Endodermal cell (in vitro differentiated cells): ENCODE measurements at regions not wholly inside any gene's neighbourhood (a gene's known extent, or its start where the extent isn't known, plus 50 kb on each side); places are given as distances from the start of the nearest gene placed in this dataset.
A peak's percentile ranks its signal among the peaks of the same experiment; 100 is the strongest.

ENCODE experiments used
- DNase-seq: peaks from one replicate; pipeline ENCODE4 v3.0.0-alpha.2; 2017
- H3K27ac ChIP-seq: 2 replicates; pipeline ENCODE4 v1.5.1; 2013; ENCODE audit warnings: mild to moderate bottlenecking, low read depth, low read length, moderate library complexity
- H3K27me3 ChIP-seq: 2 replicates; pipeline ENCODE4 v1.6.1; 2013; ENCODE audit warnings: mild to moderate bottlenecking, low read length, moderate library complexity; ENCODE audit not compliant: insufficient read depth, control insufficient read depth, poor library complexity, severe bottlenecking
- H3K36me3 ChIP-seq: 2 replicates; pipeline ENCODE4 v1.7.0; 2013; ENCODE audit warnings: mild to moderate bottlenecking, low read length, moderate library complexity; ENCODE audit not compliant: control insufficient read depth, insufficient read depth
- H3K4me1 ChIP-seq: one replicate; pipeline ENCODE4 v1.7.0; 2013; ENCODE audit warnings: low read length; ENCODE audit not compliant: control insufficient read depth, insufficient read depth
- H3K4me3 ChIP-seq: 2 replicates; pipeline ENCODE4 v1.5.1; 2013; ENCODE audit warnings: mild to moderate bottlenecking, low read length, moderate library complexity
- H3K9ac ChIP-seq: 2 replicates; pipeline ENCODE4 v1.6.1; 2013; ENCODE audit warnings: mild to moderate bottlenecking, low read length, moderate library complexity; ENCODE audit not compliant: poor library complexity, severe bottlenecking; ENCODE audit errors: extremely low read depth
- H3K9me3 ChIP-seq: 2 replicates; pipeline ENCODE4 v1.6.1; 2013; ENCODE audit warnings: mild to moderate bottlenecking, low read length, moderate library complexity; ENCODE audit not compliant: control insufficient read depth
- H3K27ac Mint-ChIP-seq: 2 replicates; pipeline ENCODE4 v1.8.0; 2020; ENCODE audit warnings: mixed read lengths
- H3K27me3 Mint-ChIP-seq: 2 replicates; pipeline ENCODE4 v1.8.0; 2021; ENCODE audit warnings: mild to moderate bottlenecking, mixed read lengths; ENCODE audit not compliant: insufficient read depth
- H3K36me3 Mint-ChIP-seq: 2 replicates; pipeline ENCODE4 v1.8.0; 2020; ENCODE audit warnings: low read depth, mixed read lengths
- H3K4me1 Mint-ChIP-seq: 2 replicates; pipeline ENCODE4 v1.8.0; 2020; ENCODE audit warnings: mixed read lengths
- H3K4me3 Mint-ChIP-seq: 2 replicates; pipeline ENCODE4 v1.8.0; 2020; ENCODE audit warnings: mild to moderate bottlenecking, moderate library complexity, mixed read lengths
- H3K9me3 Mint-ChIP-seq: 2 replicates; pipeline ENCODE4 v1.8.0; 2020; ENCODE audit warnings: mild to moderate bottlenecking, mixed read lengths
- CTCF ChIP-seq: fragments of 200-600 bp; sonication (generic); conservative IDR thresholded peaks from 2 replicates; pipeline ENCODE4 v1.5.0; 2021; ENCODE audit warnings: antibody characterized with exemption, mild to moderate bottlenecking
- WGBS, 2 experiments: methylation state at CpG; one replicate each; pipeline versions ENCODE4 v1.1.5 to v1.1.7; 2013; ENCODE audit warnings: missing lambda C conversion rate in 2 of 2, mixed read lengths in 1 of 2; ENCODE audit not compliant: insufficient coverage in 1 of 2, insufficient read length in 1 of 2; 5-methylcytosine and 5-hydroxymethylcytosine counted together

GRCh38 chrX:1918780-1919179 is 303.9 kb downstream of the ASMT start:
- no peaks in the 10 kb centered on the region for H3K9me3 ChIP-seq
- TF ChIP-seq CTCF: no peak
- H3K4me1 Mint-ChIP-seq: no peaks in the 10 kb centered on the region
- H3K36me3 ChIP-seq: no peaks in the 10 kb centered on the region
- no peak for DNase-seq
- no peaks in the 10 kb centered on the region for H3K27me3 ChIP-seq
- H3K4me1 ChIP-seq: no peaks in the 10 kb centered on the region
- H3K9ac ChIP-seq: no peak overlapping the region
- WGBS, 2 experiments: 91 to 97% methylated on average over 2 to 8 of the region's 8 CpGs
- H3K27ac ChIP-seq: no peak overlapping the region
- H3K9me3 Mint-ChIP-seq: no peaks in the 10 kb centered on the region
- H3K27me3 Mint-ChIP-seq: no peaks in the 10 kb centered on the region
- no peaks in the 10 kb centered on the region for H3K36me3 Mint-ChIP-seq
- no peak overlapping the region for H3K4me3 Mint-ChIP-seq
- H3K27ac Mint-ChIP-seq: no peak overlapping the region
- H3K4me3 ChIP-seq: no peak overlapping the region

GRCh38 chrX:1925053-1925481 is 310.2 kb downstream of the ASMT start:
- H3K27ac ChIP-seq: peak overlapping the region; percentile 95
- peak overlapping the region; percentile 73 for H3K27ac Mint-ChIP-seq

GRCh38 chrX:1928805-1929204 is 313.9 kb downstream of the ASMT start:
- TF ChIP-seq CTCF: no peak
- WGBS, 2 experiments: 43 to 64% methylated on average over 4 to 10 of the region's 10 CpGs
- H3K9ac ChIP-seq: no peak overlapping the region
- Mint-ChIP-seq H3K36me3 (no peaks in the 10 kb centered on the region), H3K9me3 (no peaks in the 10 kb centered on the region), H3K27me3 (no peaks in the 10 kb centered on the region), H3K4me1 (peaks cover 8% of the 10 kb centered on the region), H3K4me3 (no peak overlapping the region), H3K27ac (no peak overlapping the region)
- DNase-seq: peak; percentile 69
- H3K9me3 ChIP-seq: no peaks in the 10 kb centered on the region
- H3K27me3 ChIP-seq: no peaks in the 10 kb centered on the region
- H3K4me3 ChIP-seq: no peak overlapping the region
- no peaks in the 10 kb centered on the region for H3K36me3 ChIP-seq
- H3K4me1 ChIP-seq: no peaks in the 10 kb centered on the region
- no peak overlapping the region for H3K27ac ChIP-seq

More at GRCh38 chrX:1925053-1925481, 310.2 kb downstream of the ASMT start:
- Histone ChIP-seq H3K36me3 (no peaks in the 10 kb centered on the region), H3K9ac (peak overlapping the region; percentile 12), H3K27me3 (no peaks in the 10 kb centered on the region), H3K9me3 (no peaks in the 10 kb centered on the region), H3K4me1 (no peaks in the 10 kb centered on the region), H3K4me3 (peak overlapping the region; percentile 30)
- H3K9me3 Mint-ChIP-seq: no peaks in the 10 kb centered on the region
- WGBS, 2 experiments: 0 to 9% methylated on average over 6 to 20 of the region's 20 CpGs
- H3K36me3 Mint-ChIP-seq: no peaks in the 10 kb centered on the region
- TF ChIP-seq CTCF: no peak
- H3K4me1 Mint-ChIP-seq: peaks cover 8% of the 10 kb centered on the region
- H3K4me3 Mint-ChIP-seq: peak overlapping the region; percentile 38
- peak; percentile 92 for DNase-seq
- no peaks in the 10 kb centered on the region for H3K27me3 Mint-ChIP-seq
